ENCODE measurements at regions not wholly inside any gene's neighbourhood (a gene's known extent, or its start where the extent isn't known, plus 50 kb on each side); places are given as distances from the start of the nearest gene placed in this dataset.

DNA sequence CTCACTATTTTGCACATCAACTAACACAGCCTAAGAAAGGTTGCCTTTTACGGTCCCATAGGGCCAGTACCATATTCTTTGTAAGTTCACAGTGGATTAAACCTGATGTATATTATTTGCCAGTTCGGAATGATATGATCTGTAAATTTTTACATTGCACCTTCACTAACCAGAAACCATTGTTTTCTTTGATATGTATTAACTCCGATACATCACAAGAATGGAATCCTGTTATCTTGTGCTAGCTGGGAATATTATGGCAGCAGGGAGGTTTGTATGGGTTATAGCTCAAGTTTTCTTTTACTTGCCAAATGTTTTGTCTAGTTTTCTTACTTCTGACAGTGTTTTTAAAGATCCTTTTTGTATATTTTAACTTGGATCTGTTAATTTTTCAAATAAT lies 51.4 kb upstream of the S1PR1 start:
- intact Hi-C loops (cut with DNase I), result loop anchor here in 1 of 2 donors (5.0 kb wide), 1 partner anchor 52 kb away; the partner anchor contains the start of gene S1PR1
- Histone ChIP-seq H3K9me3 (ENCODE audit: control insufficient read depth, low read length) (no peaks in the 10 kb centered on the region), H3K36me3 (ENCODE audit: control insufficient read depth in 1 of 2, insufficient read depth in 2 of 2, low read length in 1 of 2) (no peaks in the 10 kb centered on the region), H3K27me3 (ENCODE audit: control insufficient read depth in 1 of 2, insufficient read depth in 2 of 2, low read length in 1 of 2) (no peaks in the 10 kb centered on the region), H3K4me1 (ENCODE audit: control insufficient read depth in 1 of 2, insufficient read depth in 2 of 2, low read length in 2 of 2) (no peaks in the 10 kb centered on the region), H3K4me3 (ENCODE audit: low read length in 2 of 2) (no peak overlapping the region), H3K27ac (ENCODE audit: low read depth in 1 of 2, low read length in 2 of 2) (no peak overlapping the region)
- WGBS, 2 donors, result 6 to 8% methylated on average over 3 of the region's 3 CpGs
- no peak for ATAC-seq (ENCODE audit: low FRiP score)
- no peak for DNase-seq

GRCh38 chr1:101183388-101183699 lies 53.5 kb upstream of the S1PR1 start:
- Histone ChIP-seq H3K9me3 (ENCODE audit: control insufficient read depth, low read length) (no peaks in the 10 kb centered on the region), H3K27me3 (ENCODE audit: control insufficient read depth in 1 of 2, insufficient read depth in 2 of 2, low read length in 1 of 2) (no peaks in the 10 kb centered on the region), H3K4me1 (ENCODE audit: control insufficient read depth in 1 of 2, insufficient read depth in 2 of 2, low read length in 2 of 2) (no peaks in the 10 kb centered on the region), H3K4me3 (ENCODE audit: low read length in 2 of 2) (no peak overlapping the region), H3K27ac (ENCODE audit: low read depth in 1 of 2, low read length in 2 of 2) (no peak overlapping the region), H3K36me3 (ENCODE audit: control insufficient read depth in 1 of 2, insufficient read depth in 2 of 2, low read length in 1 of 2) (no peaks in the 10 kb centered on the region)
- DNase-seq (no peak), ATAC-seq (ENCODE audit: low FRiP score) (no peak)
- intact Hi-C loops (cut with DNase I), result no loop called here
- 10 to 15% methylated on average over 3 of the region's 3 CpGs for WGBS, 2 donors

GRCh38 chr1:101182627-101183387 lies 54.0 kb upstream of the S1PR1 start:
- no peak overlapping the region for H3K27ac ChIP-seq (ENCODE audit: low read depth in 1 of 2, low read length in 2 of 2)
- intact Hi-C loops (cut with DNase I), result no loop called here
- H3K4me1 ChIP-seq (ENCODE audit: control insufficient read depth in 1 of 2, insufficient read depth in 2 of 2, low read length in 2 of 2), result no peaks in the 10 kb centered on the region

DNA sequence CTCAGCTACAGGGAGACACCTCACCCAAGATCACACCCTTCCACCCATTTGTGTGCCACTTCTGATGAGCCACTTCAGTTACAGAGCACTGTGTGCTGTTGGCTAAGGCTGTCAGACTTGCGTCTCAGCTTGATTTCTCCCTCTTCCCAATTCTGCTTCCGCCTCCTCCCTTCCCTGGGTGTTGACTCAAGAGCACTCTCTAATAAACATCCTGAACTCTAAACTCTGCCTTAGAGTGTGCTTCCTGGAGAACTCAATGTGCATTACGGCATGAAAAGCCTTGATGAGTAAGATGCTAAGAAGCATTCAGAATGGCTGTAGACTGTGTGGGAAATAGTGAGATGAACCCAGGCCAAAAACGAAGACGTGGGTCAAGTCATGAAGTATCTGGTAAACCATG lies 54.9 kb upstream of the S1PR1 start:
- peak; percentile 36 for ATAC-seq (ENCODE audit: low FRiP score)
- intact Hi-C loops (cut with DNase I), result no loop called here
- H3K4me1 ChIP-seq (ENCODE audit: control insufficient read depth in 1 of 2, insufficient read depth in 2 of 2, low read length in 2 of 2), result no peaks in the 10 kb centered on the region
- DNase-seq, result no peak
- H3K27me3 ChIP-seq (ENCODE audit: control insufficient read depth in 1 of 2, insufficient read depth in 2 of 2, low read length in 1 of 2), result no peaks in the 10 kb centered on the region
- 87 to 88% methylated on average over 5 of the region's 5 CpGs for WGBS, 2 donors
- H3K9me3 ChIP-seq (ENCODE audit: control insufficient read depth, low read length), result no peaks in the 10 kb centered on the region
- no peak overlapping the region for H3K4me3 ChIP-seq (ENCODE audit: low read length in 2 of 2)
- no peak overlapping the region for H3K27ac ChIP-seq (ENCODE audit: low read depth in 1 of 2, low read length in 2 of 2)
- no peaks in the 10 kb centered on the region for H3K36me3 ChIP-seq (ENCODE audit: control insufficient read depth in 1 of 2, insufficient read depth in 2 of 2, low read length in 1 of 2)

More at GRCh38 chr1:101182627-101183387, 54.0 kb upstream of the S1PR1 start:
- H3K9me3 ChIP-seq (ENCODE audit: control insufficient read depth, low read length), result no peaks in the 10 kb centered on the region
- no peak overlapping the region for H3K4me3 ChIP-seq (ENCODE audit: low read length in 2 of 2)
- DNase-seq, result no peak
- ATAC-seq (ENCODE audit: low FRiP score), result no peak
- H3K27me3 ChIP-seq (ENCODE audit: control insufficient read depth in 1 of 2, insufficient read depth in 2 of 2, low read length in 1 of 2), result no peaks in the 10 kb centered on the region
- no peaks in the 10 kb centered on the region for H3K36me3 ChIP-seq (ENCODE audit: control insufficient read depth in 1 of 2, insufficient read depth in 2 of 2, low read length in 1 of 2)

DNA sequence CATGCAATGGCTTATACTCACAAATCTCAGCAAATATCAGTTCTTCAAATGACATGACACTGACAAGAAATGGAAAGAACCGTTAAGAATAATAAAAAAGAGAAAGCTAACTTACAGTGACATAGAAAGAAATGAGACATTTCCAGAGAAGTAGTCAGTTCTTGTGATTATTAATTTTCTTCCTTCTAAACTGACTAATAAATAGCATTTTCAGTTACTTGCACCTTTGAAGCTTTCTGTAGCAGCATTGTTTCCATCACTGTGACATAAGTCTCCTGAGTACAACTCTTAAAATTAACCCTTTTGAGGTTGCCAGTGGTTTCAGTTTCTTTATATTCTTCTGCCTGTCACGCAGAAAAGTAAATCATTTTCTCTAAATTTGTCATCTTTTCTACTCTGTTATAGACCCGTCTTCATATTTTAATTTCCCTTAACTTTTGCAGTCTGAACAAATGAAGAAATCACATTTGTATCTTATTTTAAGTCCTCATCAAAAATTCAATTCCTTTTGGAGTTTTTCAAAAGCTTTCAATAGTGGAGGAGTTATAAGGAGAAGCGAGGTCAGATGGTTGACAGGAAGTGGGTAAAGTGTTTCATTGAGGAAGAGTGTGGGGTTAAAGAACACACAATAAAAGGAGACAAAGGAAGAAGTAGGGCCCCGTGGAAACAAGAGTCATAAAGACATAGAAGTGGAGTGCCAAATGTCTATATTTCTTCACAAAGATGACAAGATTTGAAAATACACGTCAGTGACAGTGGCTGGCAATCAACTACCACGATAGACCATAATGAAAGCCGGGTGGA lies 57.9 kb upstream of the S1PR1 start:
- ATAC-seq (ENCODE audit: low FRiP score) (no peak), DNase-seq (no peak)
- Histone ChIP-seq H3K9me3 (ENCODE audit: control insufficient read depth, low read length) (no peaks in the 10 kb centered on the region), H3K4me3 (ENCODE audit: low read length in 2 of 2) (no peak overlapping the region), H3K27ac (ENCODE audit: low read depth in 1 of 2, low read length in 2 of 2) (no peak overlapping the region), H3K36me3 (ENCODE audit: control insufficient read depth in 1 of 2, insufficient read depth in 2 of 2, low read length in 1 of 2) (no peaks in the 10 kb centered on the region), H3K4me1 (ENCODE audit: control insufficient read depth in 1 of 2, insufficient read depth in 2 of 2, low read length in 2 of 2) (peaks cover 2 to 3% of the 10 kb centered on the region in 2 donors), H3K27me3 (ENCODE audit: control insufficient read depth in 1 of 2, insufficient read depth in 2 of 2, low read length in 1 of 2) (no peaks in the 10 kb centered on the region)
- WGBS, 2 donors, result 76 to 81% methylated on average over 8 of the region's 8 CpGs
- intact Hi-C loops (cut with DNase I), result no loop called here

- H3K27me3 ChIP-seq (ENCODE audit: control insufficient read depth in 1 of 2, insufficient read depth in 2 of 2, low read length in 1 of 2), result no peaks in the 10 kb centered on the region
- WGBS, 2 donors, result 38 to 52% methylated on average over 1 of the region's 1 CpG
- ATAC-seq (ENCODE audit: low FRiP score), result no peak
- no peaks in the 10 kb centered on the region for H3K36me3 ChIP-seq (ENCODE audit: control insufficient read depth in 1 of 2, insufficient read depth in 2 of 2, low read length in 1 of 2)
- no peak overlapping the region for H3K27ac ChIP-seq (ENCODE audit: low read depth in 1 of 2, low read length in 2 of 2)
- intact Hi-C loops (cut with DNase I), result no loop called here
- H3K9me3 ChIP-seq (ENCODE audit: control insufficient read depth, low read length), result no peaks in the 10 kb centered on the region
- H3K4me3 ChIP-seq (ENCODE audit: low read length in 2 of 2), result no peak overlapping the region
- DNase-seq, result no peak
- H3K4me1 ChIP-seq (ENCODE audit: control insufficient read depth in 1 of 2, insufficient read depth in 2 of 2, low read length in 2 of 2), result peaks cover 2 to 3% of the 10 kb centered on the region in 2 donors
Measured at GRCh38 chr1:101178341-101178687, 58.5 kb upstream of the S1PR1 start.

- DNase-seq (no peak), ATAC-seq (ENCODE audit: low FRiP score) (no peak)
- Histone ChIP-seq H3K9me3 (ENCODE audit: control insufficient read depth, low read length) (no peaks in the 10 kb centered on the region), H3K4me3 (ENCODE audit: low read length in 2 of 2) (no peak overlapping the region), H3K36me3 (ENCODE audit: control insufficient read depth in 1 of 2, insufficient read depth in 2 of 2, low read length in 1 of 2) (no peaks in the 10 kb centered on the region), H3K4me1 (ENCODE audit: control insufficient read depth in 1 of 2, insufficient read depth in 2 of 2, low read length in 2 of 2) (peaks cover 2 to 3% of the 10 kb centered on the region in 2 donors), H3K27me3 (ENCODE audit: control insufficient read depth in 1 of 2, insufficient read depth in 2 of 2, low read length in 1 of 2) (no peaks in the 10 kb centered on the region), H3K27ac (ENCODE audit: low read depth in 1 of 2, low read length in 2 of 2) (no peak overlapping the region)
- 23 to 24% methylated on average over 1 of the region's 1 CpG for WGBS, 2 donors
- intact Hi-C loops (cut with DNase I), result no loop called here
Measured at GRCh38 chr1:101175886-101176285, 60.9 kb upstream of the S1PR1 start.

- WGBS, 2 donors, result 9 to 13% methylated on average over 3 of the region's 3 CpGs
- Histone ChIP-seq H3K9me3 (ENCODE audit: control insufficient read depth, low read length) (no peaks in the 10 kb centered on the region), H3K4me3 (ENCODE audit: low read length in 2 of 2) (no peak overlapping the region), H3K36me3 (ENCODE audit: control insufficient read depth in 1 of 2, insufficient read depth in 2 of 2, low read length in 1 of 2) (no peaks in the 10 kb centered on the region), H3K27ac (ENCODE audit: low read depth in 1 of 2, low read length in 2 of 2) (no peak overlapping the region), H3K4me1 (ENCODE audit: control insufficient read depth in 1 of 2, insufficient read depth in 2 of 2, low read length in 2 of 2) (peaks cover 2 to 3% of the 10 kb centered on the region in 2 donors), H3K27me3 (ENCODE audit: control insufficient read depth in 1 of 2, insufficient read depth in 2 of 2, low read length in 1 of 2) (no peaks in the 10 kb centered on the region)
- ATAC-seq (ENCODE audit: low FRiP score) (peak; percentile 46), DNase-seq (no peak)
- intact Hi-C loops (cut with DNase I), result no loop called here
Measured at GRCh38 chr1:101175466-101175865, 61.4 kb upstream of the S1PR1 start.

GRCh38 chr1:101174722-101175121 lies 62.1 kb upstream of the S1PR1 start:
- ATAC-seq (ENCODE audit: low FRiP score), result no peak
- Histone ChIP-seq H3K27ac (ENCODE audit: low read depth in 1 of 2, low read length in 2 of 2) (peak overlapping the region in 1 of 2 donors; percentile 14), H3K9me3 (ENCODE audit: control insufficient read depth, low read length) (no peaks in the 10 kb centered on the region), H3K27me3 (ENCODE audit: control insufficient read depth in 1 of 2, insufficient read depth in 2 of 2, low read length in 1 of 2) (no peaks in the 10 kb centered on the region), H3K4me3 (ENCODE audit: low read length in 2 of 2) (no peak overlapping the region), H3K36me3 (ENCODE audit: control insufficient read depth in 1 of 2, insufficient read depth in 2 of 2, low read length in 1 of 2) (no peaks in the 10 kb centered on the region), H3K4me1 (ENCODE audit: control insufficient read depth in 1 of 2, insufficient read depth in 2 of 2, low read length in 2 of 2) (peaks cover 2 to 3% of the 10 kb centered on the region in 2 donors)
- no peak for DNase-seq
- 91 to 92% methylated on average over 5 of the region's 5 CpGs for WGBS, 2 donors
- intact Hi-C loops (cut with DNase I), result no loop called here
